ENCODE measurements at regions not wholly inside any gene's neighbourhood (a gene's known extent, or its start where the extent isn't known, plus 50 kb on each side); places are given as distances from the start of the nearest gene placed in this dataset.

DNA sequence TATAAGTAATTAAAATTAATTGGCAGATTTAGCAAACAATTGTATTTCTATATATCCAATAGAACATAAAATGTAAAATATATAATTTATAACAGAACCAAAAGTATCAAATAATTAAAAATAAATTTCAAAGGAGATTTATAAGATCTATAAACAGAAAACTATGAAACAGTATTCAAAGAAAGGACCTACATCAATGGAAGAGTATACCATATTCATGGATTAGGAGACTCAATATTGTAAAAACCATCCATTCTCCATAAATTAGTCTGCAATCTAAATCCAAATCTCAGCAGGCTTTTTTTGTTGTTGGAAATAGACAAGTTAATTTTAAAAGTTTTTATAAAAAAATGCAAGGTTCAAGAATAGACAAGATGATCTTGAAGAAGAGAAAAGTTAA is 149.0 kb upstream of the RUNX3 start:
- no peak overlapping the region for H3K9ac ChIP-seq (ENCODE audit: low read length in 3 of 3)
- no peaks in the 10 kb centered on the region for H3K4me1 ChIP-seq (ENCODE audit: control insufficient read depth in 2 of 3, insufficient read depth in 2 of 3, low read depth in 1 of 3, low read length in 3 of 3)
- DNase-seq, result no peak
- H3K4me3 ChIP-seq (ENCODE audit: low read length in 3 of 3), result no peak overlapping the region
- no peaks in the 10 kb centered on the region for H3K27me3 ChIP-seq (ENCODE audit: control insufficient read depth, insufficient read depth, low read length)
- TF ChIP-seq CTCF (IDR thresholded peaks at IDR 0.05; ENCODE audit: borderline replicate concordance, extremely low read depth, insufficient read depth), result no peak
- H3K9me3 ChIP-seq (ENCODE audit: control insufficient read depth in 2 of 3, insufficient read depth in 1 of 3, low read length in 3 of 3), result peaks cover 0 to 6% (median 2%) of the 10 kb centered on the region in 3 donors
- peak; percentile 51 for FAIRE-seq
- intact Hi-C loops (cut with DNase I), result no loop called here
- H3K36me3 ChIP-seq (ENCODE audit: control insufficient read depth in 2 of 3, insufficient read depth in 3 of 3, low read length in 3 of 3), result no peaks in the 10 kb centered on the region
- no peak overlapping the region for H3K27ac ChIP-seq (ENCODE audit: low read depth in 2 of 2, low read length in 2 of 2)

GRCh38 chr1:25074351-25075227 is 144.5 kb upstream of the RUNX3 start:
- H3K4me1 ChIP-seq (ENCODE audit: control insufficient read depth in 2 of 3, insufficient read depth in 2 of 3, low read depth in 1 of 3, low read length in 3 of 3), result no peaks in the 10 kb centered on the region
- H3K27ac ChIP-seq (ENCODE audit: low read depth in 2 of 2, low read length in 2 of 2), result no peak overlapping the region
- peak in 1 of 5 donors; percentile 25 for DNase-seq
- no peak overlapping the region for H3K4me3 ChIP-seq (ENCODE audit: low read length in 3 of 3)
- no peaks in the 10 kb centered on the region for H3K36me3 ChIP-seq (ENCODE audit: control insufficient read depth in 2 of 3, insufficient read depth in 3 of 3, low read length in 3 of 3)
- no peak overlapping the region for H3K9ac ChIP-seq (ENCODE audit: low read length in 3 of 3)
- peaks cover 0 to 6% (median 2%) of the 10 kb centered on the region in 3 donors for H3K9me3 ChIP-seq (ENCODE audit: control insufficient read depth in 2 of 3, insufficient read depth in 1 of 3, low read length in 3 of 3)
- H3K27me3 ChIP-seq (ENCODE audit: control insufficient read depth, insufficient read depth, low read length), result no peaks in the 10 kb centered on the region
- no peak for FAIRE-seq
- intact Hi-C loops (cut with DNase I), result no loop called here
- TF ChIP-seq CTCF (IDR thresholded peaks at IDR 0.05; ENCODE audit: borderline replicate concordance, extremely low read depth, insufficient read depth), result no peak

GRCh38 chr1:25073640-25074270 is 143.7 kb upstream of the RUNX3 start:
- Histone ChIP-seq H3K27me3 (ENCODE audit: control insufficient read depth, insufficient read depth, low read length) (no peaks in the 10 kb centered on the region), H3K36me3 (ENCODE audit: control insufficient read depth in 2 of 3, insufficient read depth in 3 of 3, low read length in 3 of 3) (no peaks in the 10 kb centered on the region), H3K4me3 (ENCODE audit: low read length in 3 of 3) (no peak overlapping the region), H3K9me3 (ENCODE audit: control insufficient read depth in 2 of 3, insufficient read depth in 1 of 3, low read length in 3 of 3) (peaks cover 0 to 6% (median 0%) of the 10 kb centered on the region in 3 donors), H3K9ac (ENCODE audit: low read length in 3 of 3) (no peak overlapping the region), H3K27ac (ENCODE audit: low read depth in 2 of 2, low read length in 2 of 2) (no peak overlapping the region), H3K4me1 (ENCODE audit: control insufficient read depth in 2 of 3, insufficient read depth in 2 of 3, low read depth in 1 of 3, low read length in 3 of 3) (no peaks in the 10 kb centered on the region)
- peak in 1 of 5 donors; percentile 29 for DNase-seq
- FAIRE-seq, result no peak
- no peak for TF ChIP-seq CTCF (IDR thresholded peaks at IDR 0.05; ENCODE audit: borderline replicate concordance, extremely low read depth, insufficient read depth)
- intact Hi-C loops (cut with DNase I), result no loop called here
